SJSA1 (cell line): ENCODE measurements at regions not wholly inside any gene's neighbourhood (a gene's known extent, or its start where the extent isn't known, plus 50 kb on each side); places are given as distances from the start of the nearest gene placed in this dataset.
A peak's percentile ranks its signal among the peaks of the same experiment; 100 is the strongest.
"Not testable (repeated sequence)": the region's sequence is repeated elsewhere in the genome, so short reads cannot be mapped to it uniquely, and the experiment has no call there.

ENCODE experiments used
- DNase-seq, 2 experiments: peaks; one replicate each; pipeline ENCODE4 v3.0.0-alpha.2; 2015 to 2020; ENCODE audit warnings: low spot score in 2 of 2, low read depth in 1 of 2
- H3K27ac ChIP-seq: fragments of 250-450 bp; sonication (Bioruptor Pico); 2 replicates; pipeline ENCODE4 v1.5.1; 2020; ENCODE audit warnings: mild to moderate bottlenecking, moderate library complexity
- H3K27me3 ChIP-seq: fragments of 250-450 bp; sonication (Bioruptor Pico); replicated peaks from 2 replicates; pipeline ENCODE4 v1.5.1; 2020; ENCODE audit warnings: mild to moderate bottlenecking, moderate library complexity
- H3K36me3 ChIP-seq: fragments of 250-450 bp; sonication (Bioruptor Pico); 2 replicates; pipeline ENCODE4 v1.5.1; 2020; ENCODE audit warnings: mild to moderate bottlenecking
- H3K4me1 ChIP-seq: fragments of 250-450 bp; sonication (Bioruptor Pico); replicated peaks from 2 replicates; pipeline ENCODE4 v1.6.1; 2021; ENCODE audit warnings: mild to moderate bottlenecking
- H3K4me3 ChIP-seq: fragments of 250-450 bp; sonication (Bioruptor Pico); 2 replicates; pipeline ENCODE4 v1.5.1; 2020; ENCODE audit warnings: mild to moderate bottlenecking
- H3K9me3 ChIP-seq: fragments of 250-450 bp; sonication (Bioruptor Pico); replicated peaks from 2 replicates; pipeline ENCODE4 v1.5.1; 2020; ENCODE audit warnings: mild to moderate bottlenecking

DNA sequence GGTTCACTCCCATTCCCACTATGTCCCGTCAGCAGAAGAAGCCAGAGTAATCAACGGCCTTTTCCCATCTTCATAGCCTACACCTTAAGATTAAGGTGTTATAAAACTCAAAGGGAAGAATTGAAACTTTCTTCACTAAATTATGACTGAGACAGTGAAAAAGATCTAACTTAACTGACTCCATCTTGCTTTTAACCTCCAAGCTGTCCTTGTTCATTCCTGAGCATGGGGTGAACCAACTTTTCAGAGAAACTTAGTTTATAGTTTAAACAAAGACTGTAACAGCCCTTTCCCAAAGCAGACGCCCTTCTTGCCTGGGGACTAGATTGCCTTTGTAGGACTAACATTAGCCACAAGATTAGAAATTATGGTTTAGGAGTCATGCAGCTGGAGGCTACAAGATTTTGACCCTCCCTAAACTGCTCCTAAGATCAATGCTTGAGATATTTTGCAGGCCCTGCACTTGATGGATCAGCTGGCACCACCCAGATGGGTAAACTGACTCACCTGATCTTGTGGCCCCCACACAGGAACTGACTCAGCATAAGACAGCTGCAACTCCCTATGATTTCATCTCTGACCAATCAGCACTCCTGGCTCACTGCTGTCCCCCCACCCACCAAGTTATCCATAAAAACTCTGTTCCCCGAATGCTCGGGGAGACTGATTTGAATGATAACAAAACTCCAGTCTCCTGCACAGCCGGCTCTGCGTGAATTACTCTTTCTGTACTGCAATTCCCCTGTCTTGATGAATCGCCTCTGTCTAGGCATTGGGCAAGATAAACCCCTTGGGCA is 587.6 kb downstream of the NTRK3 start:
- not testable (repeated sequence) for H3K27ac ChIP-seq

DNA sequence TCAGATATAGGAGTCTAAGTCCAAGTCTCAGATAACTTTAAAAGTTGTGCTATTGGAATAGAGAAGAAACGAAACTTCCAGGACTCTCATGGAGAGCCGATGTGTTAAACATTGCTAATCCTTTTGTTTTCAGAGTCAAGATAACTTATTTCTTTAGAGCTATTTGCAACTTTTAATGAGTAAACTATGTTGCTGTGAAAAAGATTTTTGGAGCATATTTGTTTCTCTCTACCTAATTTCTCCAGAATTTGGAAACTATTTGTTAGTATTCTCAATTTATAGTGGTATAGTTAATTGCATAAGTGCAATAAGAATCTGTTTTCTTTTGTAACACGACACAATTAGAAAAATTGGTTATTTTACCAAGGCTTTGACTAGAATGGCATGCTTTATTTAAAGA is 588.9 kb downstream of the NTRK3 start:
- 0 out of 2 replicates have a peak, but pooled peaks cover 3% of the 10 kb centered on the region for H3K9me3 ChIP-seq
- H3K27ac ChIP-seq: no peak overlapping the region
- no peaks in the 10 kb centered on the region for H3K27me3 ChIP-seq
- no peak for DNase-seq
- H3K36me3 ChIP-seq: no peaks in the 10 kb centered on the region
- no peak overlapping the region for H3K4me3 ChIP-seq
- peaks cover 10% of the 10 kb centered on the region for H3K4me1 ChIP-seq

More for the DNA sequence above, 587.6 kb downstream of the NTRK3 start:
- not testable (repeated sequence) for H3K4me3 ChIP-seq, H3K36me3 ChIP-seq, H3K4me1 ChIP-seq, H3K9me3 ChIP-seq, H3K27me3 ChIP-seq, DNase-seq

DNA sequence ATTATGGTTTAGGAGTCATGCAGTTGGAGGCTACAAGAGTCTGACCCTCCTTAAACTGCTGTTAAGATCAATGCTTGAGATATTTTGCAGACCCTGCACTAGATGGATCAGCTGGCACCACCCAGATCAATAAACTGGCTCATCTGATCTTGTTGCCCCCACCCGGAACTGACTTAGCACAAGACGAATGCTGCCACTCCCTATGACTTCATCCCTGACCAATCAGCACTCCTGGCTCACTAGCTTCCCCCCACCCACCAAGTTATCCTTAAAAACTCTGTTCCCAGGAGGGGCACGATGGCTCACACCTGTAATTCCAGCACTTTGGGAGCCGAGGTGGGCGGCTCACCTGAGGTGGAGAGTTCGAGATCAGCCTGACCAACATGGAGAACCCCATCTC is 594.0 kb downstream of the NTRK3 start:
- DNase-seq: no peak
- 0 out of 2 replicates have a peak, but pooled peaks cover 3% of the 10 kb centered on the region for H3K9me3 ChIP-seq
- no peaks in the 10 kb centered on the region for H3K27me3 ChIP-seq
- peaks cover 25% of the 10 kb centered on the region for H3K4me1 ChIP-seq
- H3K27ac ChIP-seq: peak overlapping the region; percentile 78
- no peak overlapping the region for H3K4me3 ChIP-seq
- no peaks in the 10 kb centered on the region for H3K36me3 ChIP-seq

DNA sequence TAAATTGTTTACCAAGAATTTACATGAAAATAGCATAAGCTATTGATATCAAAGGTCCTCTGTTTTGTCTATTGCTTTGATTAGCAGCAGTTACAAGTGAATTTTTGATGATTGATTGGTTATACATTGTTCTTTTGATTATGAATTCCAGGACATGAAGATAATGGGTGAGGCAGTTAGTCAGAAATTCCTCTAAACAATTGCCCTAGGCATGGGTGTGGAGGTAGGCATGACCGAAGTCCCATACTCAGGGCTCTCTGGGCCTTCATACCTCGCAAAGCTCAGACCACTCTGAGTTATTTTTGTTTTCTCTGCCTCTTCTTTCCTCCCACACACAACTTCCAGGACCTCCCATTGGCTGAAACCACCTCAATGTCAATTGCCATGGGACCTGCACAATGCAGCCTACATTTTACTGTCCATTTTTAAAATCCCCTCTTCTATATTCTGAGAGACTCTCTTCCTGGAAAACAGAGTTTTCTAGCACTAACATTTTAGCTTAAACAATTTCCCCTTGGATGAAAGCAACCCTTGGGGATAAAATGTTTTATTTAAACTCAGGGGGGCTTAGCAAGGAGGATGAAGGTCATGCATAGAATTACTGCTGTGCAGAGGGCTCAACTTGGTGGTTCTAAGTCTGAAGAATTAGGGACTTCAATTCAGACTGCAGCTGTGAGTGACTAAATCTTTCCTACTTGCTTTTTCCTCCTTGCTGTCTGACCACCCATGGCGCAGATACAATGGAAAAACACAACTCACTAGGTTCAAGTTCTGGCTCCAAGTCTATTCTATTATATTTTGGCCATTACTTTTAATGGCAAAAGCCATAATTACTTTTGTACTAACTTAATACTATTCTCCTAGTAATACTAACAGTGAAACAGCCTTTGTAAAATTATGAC is 594.8 kb downstream of the NTRK3 start:
- peak in 1 of 2 experiments; percentile 35 for DNase-seq
- Histone ChIP-seq H3K27ac (peak overlapping the region; percentile 78), H3K27me3 (no peaks in the 10 kb centered on the region), H3K4me3 (no peak overlapping the region), H3K36me3 (no peaks in the 10 kb centered on the region), H3K4me1 (peaks cover 25% of the 10 kb centered on the region), H3K9me3 (0 out of 2 replicates have a peak, but pooled peaks cover 3% of the 10 kb centered on the region)

DNA sequence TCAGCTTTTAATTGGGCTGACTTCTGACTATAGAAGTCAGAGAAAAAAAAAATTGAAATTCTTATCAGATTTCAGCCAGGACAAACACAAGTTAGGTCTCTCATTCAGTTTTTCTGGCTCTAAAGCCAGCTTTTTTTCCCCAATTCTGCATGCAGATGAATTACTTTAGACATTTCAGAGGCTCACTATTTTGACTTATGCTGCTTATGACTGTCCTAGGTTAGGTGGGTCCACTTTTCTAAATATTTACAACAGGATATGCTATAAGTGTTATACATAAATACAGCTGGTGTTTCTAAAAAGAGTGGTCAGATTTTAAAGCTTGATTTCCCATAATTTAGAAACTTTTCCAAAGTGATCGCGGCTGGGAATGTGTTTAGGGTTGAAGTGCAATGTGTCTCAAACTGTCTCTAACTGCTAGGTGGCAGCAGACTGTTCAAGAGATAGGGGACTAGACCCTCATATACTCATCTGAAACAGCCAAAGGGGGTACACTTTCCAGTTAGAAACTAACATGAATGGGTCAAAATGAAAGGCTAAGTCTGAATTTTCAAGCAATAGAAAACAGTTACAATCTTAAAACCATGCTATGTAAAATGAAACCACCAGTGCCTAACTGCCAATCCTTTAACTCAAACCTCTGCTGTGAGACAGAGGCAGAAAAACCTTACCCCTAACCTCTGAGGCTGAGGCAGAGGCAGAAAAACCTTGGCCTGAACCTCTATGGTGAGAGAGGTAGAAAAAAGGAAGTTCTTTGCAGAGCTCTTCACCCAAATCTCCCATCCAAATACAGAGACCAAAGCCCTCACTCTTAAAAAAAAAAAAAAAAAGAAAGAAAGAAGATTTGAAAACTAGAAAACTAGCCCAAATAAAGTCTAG is 596.0 kb downstream of the NTRK3 start:
- H3K27me3 ChIP-seq: no peaks in the 10 kb centered on the region
- peaks cover 25% of the 10 kb centered on the region for H3K4me1 ChIP-seq
- DNase-seq: no peak
- no peaks in the 10 kb centered on the region for H3K36me3 ChIP-seq
- H3K4me3 ChIP-seq: no peak overlapping the region
- 0 out of 2 replicates have a peak, but pooled peaks cover 3% of the 10 kb centered on the region for H3K9me3 ChIP-seq
- peak overlapping the region; percentile 78 for H3K27ac ChIP-seq

DNA sequence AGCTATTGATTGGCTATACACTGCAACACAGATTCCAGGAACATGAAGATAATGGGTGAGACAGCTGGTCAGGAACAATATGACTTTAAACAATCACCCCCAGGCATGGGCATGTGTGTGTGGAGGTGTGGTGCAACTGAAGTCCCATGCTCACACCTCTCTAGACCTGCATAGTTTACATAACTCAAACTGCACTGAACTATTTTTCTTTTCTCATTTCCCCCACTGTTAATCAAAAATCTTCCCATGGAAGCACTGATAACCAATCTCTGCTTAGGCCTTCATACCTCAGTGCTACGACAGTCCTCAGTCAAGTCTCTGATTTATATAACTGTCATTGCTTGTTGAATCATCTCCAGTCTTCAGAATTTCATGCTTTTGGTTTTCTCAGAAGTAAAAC is 600.2 kb downstream of the NTRK3 start:
- Histone ChIP-seq H3K9me3 (no peaks in the 10 kb centered on the region), H3K4me3 (no peak overlapping the region), H3K27me3 (no peaks in the 10 kb centered on the region), H3K36me3 (no peaks in the 10 kb centered on the region), H3K27ac (no peak overlapping the region), H3K4me1 (peaks cover 11% of the 10 kb centered on the region)
- no peak for DNase-seq

DNA sequence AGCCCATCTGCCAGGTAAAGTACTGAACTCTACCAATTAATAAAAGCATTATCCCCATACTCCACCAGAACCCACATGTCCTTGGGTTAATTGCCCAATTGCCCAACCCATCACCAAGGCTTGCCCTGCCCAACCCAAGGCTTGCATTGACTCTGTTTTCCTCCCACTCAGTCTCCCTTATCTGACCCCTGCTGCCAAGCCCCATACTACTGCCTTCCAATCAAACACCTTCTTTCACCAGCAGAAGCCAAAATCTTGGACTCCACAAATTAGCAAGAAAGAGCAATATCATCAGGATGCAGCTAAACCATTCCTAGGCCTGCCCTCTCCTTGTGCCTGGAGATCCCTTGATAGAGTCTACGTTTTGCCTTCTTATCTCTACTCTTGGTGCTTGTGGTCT is 602.9 kb downstream of the NTRK3 start:
- Histone ChIP-seq H3K36me3 (no peaks in the 10 kb centered on the region), H3K4me1 (no peaks in the 10 kb centered on the region), H3K9me3 (0 out of 2 replicates have a peak, but pooled peaks cover 2% of the 10 kb centered on the region), H3K27me3 (no peaks in the 10 kb centered on the region), H3K4me3 (no peak overlapping the region), H3K27ac (no peak overlapping the region)
- DNase-seq: no peak

DNA sequence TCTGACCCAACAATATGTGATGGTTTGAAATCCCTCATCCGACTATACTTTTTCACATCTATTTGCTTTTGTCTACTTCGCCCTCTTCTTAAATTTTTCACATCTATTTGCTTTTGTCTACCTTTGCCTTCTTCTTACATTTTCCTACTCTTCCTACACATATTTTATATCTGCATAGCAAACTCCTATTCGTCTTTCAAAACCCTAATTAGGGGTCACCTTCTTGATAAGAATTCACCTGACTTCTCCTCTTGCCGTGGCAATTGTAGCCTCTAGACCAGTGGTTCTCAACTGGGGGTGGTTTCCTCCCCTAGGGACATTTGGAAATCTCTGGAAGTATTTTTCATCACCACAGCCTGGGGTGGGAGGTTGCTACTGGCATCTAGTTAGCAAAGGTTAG is 607.4 kb downstream of the NTRK3 start:
- Histone ChIP-seq H3K4me1 (no peaks in the 10 kb centered on the region), H3K4me3 (no peak overlapping the region)
- no peak for DNase-seq

DNA sequence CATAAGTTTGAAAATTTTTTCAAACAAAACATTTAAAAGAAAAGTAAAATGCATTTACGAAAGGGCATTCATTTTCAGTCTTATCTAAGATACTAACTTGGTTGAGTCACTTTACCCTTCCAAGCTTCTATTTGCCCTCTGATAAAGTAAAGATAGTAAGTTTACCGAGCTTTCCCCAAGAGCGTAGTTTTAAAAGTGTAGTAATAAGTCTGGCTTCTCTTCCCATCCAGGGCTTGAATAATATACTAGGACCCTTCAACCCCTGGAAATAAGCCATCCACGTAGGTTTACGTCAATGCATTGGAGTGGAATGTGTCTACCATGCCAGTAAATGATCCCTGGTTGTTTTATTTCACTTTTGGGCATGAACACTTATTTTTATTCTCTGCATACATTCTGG is 608.3 kb downstream of the NTRK3 start:
- Histone ChIP-seq H3K27me3 (no peaks in the 10 kb centered on the region), H3K36me3 (no peaks in the 10 kb centered on the region), H3K9me3 (0 out of 2 replicates have a peak, but pooled peaks cover 2% of the 10 kb centered on the region), H3K4me3 (no peak overlapping the region), H3K4me1 (no peaks in the 10 kb centered on the region), H3K27ac (no peak overlapping the region)
- no peak for DNase-seq

More for the DNA sequence above, 607.4 kb downstream of the NTRK3 start:
- Histone ChIP-seq H3K9me3 (0 out of 2 replicates have a peak, but pooled peaks cover 2% of the 10 kb centered on the region), H3K36me3 (no peaks in the 10 kb centered on the region), H3K27ac (no peak overlapping the region), H3K27me3 (no peaks in the 10 kb centered on the region)

DNA sequence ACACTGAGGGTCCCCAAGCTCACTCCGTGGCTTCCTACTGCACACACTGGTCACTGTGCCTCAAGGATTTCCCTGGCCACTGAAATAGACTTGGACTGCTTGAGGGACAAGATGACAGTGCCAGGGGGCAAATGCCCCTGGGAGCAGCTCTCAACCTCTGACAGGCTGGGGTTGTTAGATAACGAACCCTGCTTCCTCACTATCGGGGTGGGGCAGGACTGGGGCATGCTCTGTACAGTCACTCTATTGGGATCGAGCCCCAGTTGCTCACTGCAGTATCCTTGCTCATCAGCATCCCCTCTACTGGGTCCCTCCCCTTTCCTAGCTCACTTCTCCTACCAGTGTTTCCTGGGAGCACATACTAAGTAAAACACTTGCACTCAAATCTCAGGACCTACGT is 610.8 kb downstream of the NTRK3 start:
- Histone ChIP-seq H3K27me3 (no peaks in the 10 kb centered on the region), H3K27ac (no peak overlapping the region), H3K4me3 (no peak overlapping the region), H3K36me3 (no peaks in the 10 kb centered on the region), H3K4me1 (no peaks in the 10 kb centered on the region), H3K9me3 (0 out of 2 replicates have a peak, but pooled peaks cover 2% of the 10 kb centered on the region)
- DNase-seq: no peak

DNA sequence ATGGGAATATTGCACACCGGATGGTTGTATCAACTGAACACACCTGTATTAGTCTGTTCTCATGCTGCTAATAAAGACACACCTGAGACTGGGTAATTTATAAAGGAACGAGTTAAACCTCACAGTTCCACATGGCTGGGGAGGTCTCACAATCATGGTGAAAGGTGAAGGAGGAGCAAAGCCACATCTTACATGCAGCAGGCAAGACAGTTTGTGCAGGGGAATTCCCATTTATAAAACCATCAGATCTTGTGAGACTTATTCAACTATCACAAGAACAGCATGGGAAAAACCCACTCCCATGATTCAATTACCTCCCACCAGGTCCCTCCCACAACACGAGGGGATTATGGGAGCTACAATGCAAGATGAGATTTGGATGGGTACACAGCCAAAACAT is 613.5 kb downstream of the NTRK3 start:
- not testable (repeated sequence) for H3K9me3 ChIP-seq, DNase-seq, H3K27ac ChIP-seq, H3K36me3 ChIP-seq, H3K27me3 ChIP-seq, H3K4me3 ChIP-seq, H3K4me1 ChIP-seq

DNA sequence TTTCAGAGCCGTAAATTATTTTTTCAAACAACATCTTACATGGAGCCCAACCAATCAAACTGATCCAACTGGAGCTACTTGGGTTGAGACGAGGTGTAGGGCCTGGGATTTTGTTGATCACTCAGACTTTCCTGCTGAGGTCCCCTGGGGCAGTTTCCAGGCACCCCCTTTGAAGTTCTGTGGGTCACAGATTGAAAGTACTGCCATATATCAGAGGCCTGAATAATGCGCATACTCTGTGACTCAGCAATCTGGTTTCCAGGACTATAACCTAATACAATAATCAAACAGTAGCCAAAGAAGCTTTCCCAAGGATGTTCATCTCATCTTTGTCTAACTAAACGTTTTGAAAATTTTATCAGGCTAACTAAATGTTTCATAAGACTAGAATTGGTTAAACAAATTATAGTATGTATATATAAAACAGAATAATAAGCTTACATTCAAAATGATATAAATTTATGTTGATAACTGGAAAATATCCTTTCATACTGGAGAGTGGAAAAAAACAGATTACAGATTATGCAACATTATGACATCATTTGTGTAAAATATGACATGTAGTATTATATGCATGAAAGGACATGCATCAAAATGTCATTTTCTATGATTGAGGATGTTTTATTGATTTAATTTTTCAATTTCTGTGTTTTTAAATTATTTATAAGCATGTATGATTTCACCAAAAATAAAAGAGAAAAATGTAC is 617.1 kb downstream of the NTRK3 start:
- Histone ChIP-seq H3K27me3 (no peaks in the 10 kb centered on the region), H3K27ac (no peak overlapping the region), H3K4me3 (no peak overlapping the region), H3K4me1 (no peaks in the 10 kb centered on the region), H3K36me3 (no peaks in the 10 kb centered on the region), H3K9me3 (no peaks in the 10 kb centered on the region)
- no peak for DNase-seq
